ENCODE measurements at regions not wholly inside any gene's neighbourhood (a gene's known extent, or its start where the extent isn't known, plus 50 kb on each side); places are given as distances from the start of the nearest gene placed in this dataset.

DNA sequence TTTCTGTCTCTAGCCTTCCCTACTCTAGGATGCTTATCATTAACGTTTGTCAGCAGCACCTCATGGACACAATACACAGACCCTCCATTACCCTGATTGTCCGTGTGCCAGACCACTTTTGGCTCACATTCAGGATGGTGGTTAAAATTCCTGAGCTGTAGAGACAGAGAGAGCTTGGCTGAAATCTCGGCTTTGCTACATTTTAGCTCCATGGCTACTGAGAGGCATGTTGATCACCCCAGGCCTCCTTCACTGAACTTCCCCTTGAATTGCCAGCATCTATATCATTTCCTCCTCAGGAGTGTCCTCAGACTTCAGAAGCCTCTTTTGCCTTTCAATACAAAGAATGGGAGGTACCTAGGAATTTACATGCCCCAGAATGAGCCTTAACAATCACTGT, 104.7 kb upstream of the ISL1 start:
- DNase-seq (ENCODE audit: low spot score): no peak

DNA sequence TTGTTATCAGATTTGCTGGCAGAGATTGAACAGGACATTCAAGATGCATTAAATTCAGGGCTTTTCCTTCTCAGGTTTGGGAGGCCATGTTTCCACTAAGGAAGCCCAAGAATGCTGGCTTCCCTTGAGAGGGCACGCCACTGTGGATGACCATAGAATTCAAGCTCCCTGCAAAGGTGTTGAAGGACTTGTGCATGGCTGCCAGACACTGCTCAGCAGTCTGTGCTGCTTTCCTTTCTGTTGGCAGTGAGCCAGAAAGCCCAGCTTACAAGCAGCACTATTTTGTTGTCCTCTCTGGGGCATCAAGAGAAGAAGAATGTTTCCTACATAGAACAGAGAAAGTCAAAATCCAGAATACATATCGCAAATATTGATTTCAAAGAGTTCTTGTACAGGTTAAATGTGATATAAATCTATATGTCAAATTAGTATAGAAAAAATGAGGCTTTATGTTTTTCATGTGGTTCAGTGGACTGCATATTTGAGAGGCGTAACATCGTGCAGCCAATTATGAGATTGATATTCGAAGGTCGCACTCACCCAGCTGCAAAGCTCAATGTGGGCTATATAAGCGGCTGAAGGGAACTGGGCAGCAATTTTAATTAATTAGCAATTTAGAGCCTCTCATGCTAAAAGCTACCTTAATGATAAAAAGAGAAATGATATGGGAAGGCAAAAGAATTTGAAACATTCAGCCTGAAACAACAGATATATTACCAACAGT, 103.1 kb upstream of the ISL1 start:
- DNase-seq (ENCODE audit: low spot score): no peak

DNA sequence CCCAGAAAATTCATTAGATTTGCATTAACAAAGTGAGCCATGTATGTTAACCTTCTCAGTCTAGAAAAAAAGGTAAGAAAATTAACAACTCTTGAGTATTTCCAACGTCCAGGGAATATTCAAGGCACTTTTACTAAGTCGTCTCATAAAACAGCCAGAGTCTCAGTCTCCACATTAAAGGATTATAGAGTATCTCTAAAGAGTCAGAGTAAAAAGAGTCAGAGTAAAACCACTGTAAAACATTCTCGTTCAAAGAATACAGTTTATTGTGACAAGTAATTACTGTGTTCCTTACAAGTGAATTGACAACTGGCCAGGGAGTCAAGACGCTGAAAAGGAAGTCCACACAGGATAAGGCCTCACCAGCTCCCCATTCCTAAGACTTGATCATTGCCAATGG, 97.2 kb upstream of the ISL1 start:
- no peak for DNase-seq (ENCODE audit: low spot score)

DNA sequence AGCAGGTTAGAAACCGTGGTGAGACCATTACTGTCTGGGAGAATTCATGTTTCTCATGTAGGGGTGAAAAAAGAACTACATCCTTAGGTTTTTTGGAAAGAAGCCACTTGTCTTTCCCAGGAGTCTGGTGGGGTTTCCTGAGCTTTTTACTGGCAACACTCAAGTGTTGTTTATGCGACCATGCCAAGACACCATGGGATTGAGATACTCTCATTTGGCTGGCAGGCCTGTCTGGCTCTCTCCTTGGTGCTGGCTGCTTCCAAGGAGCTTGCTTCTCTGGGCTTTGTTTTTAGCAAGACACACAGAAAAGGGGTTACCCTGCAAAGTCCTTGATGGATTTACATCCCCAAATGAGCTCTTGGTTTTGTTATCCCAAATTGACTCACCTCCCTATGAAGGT, 80.9 kb upstream of the ISL1 start:
- no peak for DNase-seq (ENCODE audit: low spot score)

DNA sequence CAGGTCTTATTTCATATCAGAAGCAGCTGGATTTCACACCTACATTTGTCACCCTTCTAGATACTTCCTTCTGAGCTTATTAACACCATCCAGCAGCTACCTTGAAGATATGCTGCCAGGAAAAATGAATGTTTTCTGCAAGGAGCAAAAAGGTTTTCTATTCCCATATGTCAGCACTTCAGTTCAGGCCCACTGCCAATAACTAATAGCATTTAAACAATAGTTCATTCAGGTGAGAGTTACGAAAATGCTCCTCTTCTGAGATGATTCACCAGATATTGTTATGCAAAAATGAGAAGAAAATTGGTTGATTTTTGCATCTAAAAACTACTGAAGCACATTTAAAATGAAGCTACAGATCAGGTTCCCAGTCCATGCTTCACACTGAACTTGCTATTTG, 56.4 kb upstream of the ISL1 start:
- no peak for DNase-seq (ENCODE audit: low spot score)
